ENCODE measurements at regions not wholly inside any gene's neighbourhood (a gene's known extent, or its start where the extent isn't known, plus 50 kb on each side); places are given as distances from the start of the nearest gene placed in this dataset.
A peak's percentile ranks its signal among the peaks of the same experiment; 100 is the strongest.

DNA sequence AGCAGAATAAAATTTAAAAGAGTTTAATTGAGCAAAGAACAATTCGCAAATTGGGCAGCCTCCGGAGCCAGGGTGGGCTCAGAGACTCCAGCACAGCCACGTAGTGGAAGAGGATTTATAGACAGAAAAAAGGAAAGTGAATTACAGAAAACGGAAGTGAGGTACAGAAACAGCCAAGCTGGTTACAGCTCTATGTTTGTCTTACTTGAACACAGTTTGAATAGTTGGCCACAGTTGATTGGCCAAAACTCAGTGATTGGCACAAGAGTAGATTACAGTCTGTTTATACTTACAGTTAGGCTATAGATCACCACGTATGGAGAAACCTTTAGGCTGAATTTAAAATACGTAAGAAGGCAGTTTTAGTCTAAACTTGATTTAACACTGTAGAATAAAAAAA is 78.8 kb upstream of the NEDD4L start:
- Histone ChIP-seq H3K27me3 (ENCODE audit: insufficient read depth, poor library complexity, severe bottlenecking) (no peaks in the 10 kb centered on the region), H3K27ac (ENCODE audit: poor library complexity, severe bottlenecking) (no peak overlapping the region), H3K36me3 (ENCODE audit: low read depth) (no peaks in the 10 kb centered on the region), H3K9me3 (ENCODE audit: severe bottlenecking) (no peaks in the 10 kb centered on the region), H3K4me3 (ENCODE audit: severe bottlenecking) (no peak overlapping the region), H3K4me1 (ENCODE audit: insufficient read depth, poor library complexity, severe bottlenecking) (no peaks in the 10 kb centered on the region)
- DNase-seq (ENCODE audit: low spot score) (no peak), ATAC-seq (ENCODE audit: low read depth) (no peak)
- TF ChIP-seq CTCF (IDR thresholded peaks at IDR 0.05; ENCODE audit: poor library complexity, severe bottlenecking) = no peak

GRCh38 chr18:57961876-57962505 is 82.0 kb upstream of the NEDD4L start:
- no peaks in the 10 kb centered on the region for H3K9me3 ChIP-seq (ENCODE audit: severe bottlenecking)
- H3K4me3 ChIP-seq (ENCODE audit: severe bottlenecking) = no peak overlapping the region
- no peak overlapping the region for H3K27ac ChIP-seq (ENCODE audit: poor library complexity, severe bottlenecking)
- TF ChIP-seq CTCF (IDR thresholded peaks at IDR 0.05; ENCODE audit: poor library complexity, severe bottlenecking) = no peak
- no peaks in the 10 kb centered on the region for H3K36me3 ChIP-seq (ENCODE audit: low read depth)
- no peaks in the 10 kb centered on the region for H3K4me1 ChIP-seq (ENCODE audit: insufficient read depth, poor library complexity, severe bottlenecking)
- DNase-seq (ENCODE audit: low spot score) (no peak), ATAC-seq (ENCODE audit: low read depth) (no peak)
- H3K27me3 ChIP-seq (ENCODE audit: insufficient read depth, poor library complexity, severe bottlenecking) = no peaks in the 10 kb centered on the region

GRCh38 chr18:57961411-57961810 is 82.6 kb upstream of the NEDD4L start:
- Histone ChIP-seq H3K4me3 (ENCODE audit: severe bottlenecking) (no peak overlapping the region), H3K9me3 (ENCODE audit: severe bottlenecking) (no peaks in the 10 kb centered on the region), H3K36me3 (ENCODE audit: low read depth) (no peaks in the 10 kb centered on the region), H3K4me1 (ENCODE audit: insufficient read depth, poor library complexity, severe bottlenecking) (no peaks in the 10 kb centered on the region), H3K27me3 (ENCODE audit: insufficient read depth, poor library complexity, severe bottlenecking) (no peaks in the 10 kb centered on the region), H3K27ac (ENCODE audit: poor library complexity, severe bottlenecking) (no peak overlapping the region)
- TF ChIP-seq CTCF (IDR thresholded peaks at IDR 0.05; ENCODE audit: poor library complexity, severe bottlenecking) = no peak
- ATAC-seq (ENCODE audit: low read depth) (no peak), DNase-seq (ENCODE audit: low spot score) (no peak)

GRCh38 chr18:57959278-57959677 is 84.7 kb upstream of the NEDD4L start:
- H3K27me3 ChIP-seq (ENCODE audit: insufficient read depth, poor library complexity, severe bottlenecking) = no peaks in the 10 kb centered on the region
- peak; percentile 51 for TF ChIP-seq CTCF (IDR thresholded peaks at IDR 0.05; ENCODE audit: poor library complexity, severe bottlenecking)
- no peak for DNase-seq (ENCODE audit: low spot score)
- peak; percentile 58; the same call in 2 of the 3 replicates for ATAC-seq (ENCODE audit: low read depth)
- no peak overlapping the region for H3K27ac ChIP-seq (ENCODE audit: poor library complexity, severe bottlenecking)
- H3K4me3 ChIP-seq (ENCODE audit: severe bottlenecking) = no peak overlapping the region
- no peaks in the 10 kb centered on the region for H3K4me1 ChIP-seq (ENCODE audit: insufficient read depth, poor library complexity, severe bottlenecking)
- no peaks in the 10 kb centered on the region for H3K36me3 ChIP-seq (ENCODE audit: low read depth)
- no peaks in the 10 kb centered on the region for H3K9me3 ChIP-seq (ENCODE audit: severe bottlenecking)

DNA sequence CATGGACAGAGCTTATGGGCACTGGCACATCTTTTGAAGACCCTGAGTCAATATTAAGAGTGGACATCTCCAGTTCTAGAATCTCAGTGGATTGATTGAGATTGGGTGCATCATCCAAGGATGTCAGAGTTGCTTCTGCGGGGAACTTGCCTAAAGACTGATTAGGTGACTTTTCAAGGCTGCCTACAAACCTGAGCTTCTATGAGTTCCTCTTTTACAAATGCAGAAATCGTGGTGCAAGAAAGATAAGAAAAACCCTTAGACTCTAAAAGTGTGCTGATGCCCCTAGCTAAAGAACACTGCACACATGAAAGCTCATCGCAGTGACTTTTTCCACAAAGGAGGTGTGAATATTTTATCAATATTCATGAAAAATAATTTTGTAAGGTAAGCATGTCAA is 86.8 kb upstream of the NEDD4L start:
- no peaks in the 10 kb centered on the region for H3K9me3 ChIP-seq (ENCODE audit: severe bottlenecking)
- H3K4me3 ChIP-seq (ENCODE audit: severe bottlenecking) = no peak overlapping the region
- no peak for DNase-seq (ENCODE audit: low spot score)
- no peaks in the 10 kb centered on the region for H3K4me1 ChIP-seq (ENCODE audit: insufficient read depth, poor library complexity, severe bottlenecking)
- H3K27ac ChIP-seq (ENCODE audit: poor library complexity, severe bottlenecking) = no peak overlapping the region
- no peak for TF ChIP-seq CTCF (IDR thresholded peaks at IDR 0.05; ENCODE audit: poor library complexity, severe bottlenecking)
- H3K36me3 ChIP-seq (ENCODE audit: low read depth) = no peaks in the 10 kb centered on the region
- H3K27me3 ChIP-seq (ENCODE audit: insufficient read depth, poor library complexity, severe bottlenecking) = no peaks in the 10 kb centered on the region
- no peak for ATAC-seq (ENCODE audit: low read depth)
